Fibroblast of lung (primary cell): ENCODE measurements at regions not wholly inside any gene's neighbourhood (a gene's known extent, or its start where the extent isn't known, plus 50 kb on each side); places are given as distances from the start of the nearest gene placed in this dataset.
"Not testable (repeated sequence)": the region's sequence is repeated elsewhere in the genome, so short reads cannot be mapped to it uniquely, and the experiment has no call there.

Experiments used
- DNase-seq, 2 donors: peaks; one replicate each; pipeline versions ENCODE4 v3.0.0 to v3.0.0-alpha.2; 2010; ENCODE audit warnings: low read depth in 2 of 2
- H2AFZ ChIP-seq: 2 replicates; pipeline ENCODE4 v1.5.1; 2012; ENCODE audit warnings: low read length, control low read depth, inconsistent platforms
- H3K27ac ChIP-seq: 2 replicates; pipeline ENCODE4 v1.5.1; 2011; ENCODE audit warnings: low read length, control low read depth; ENCODE audit not compliant: insufficient read depth
- H3K27me3 ChIP-seq: 2 replicates; pipeline ENCODE4 v1.5.1; 2011; ENCODE audit warnings: mild to moderate bottlenecking, low read length; ENCODE audit not compliant: control insufficient read depth, insufficient read depth
- H3K36me3 ChIP-seq: 2 replicates; pipeline ENCODE4 v1.5.1; 2011; ENCODE audit warnings: low read length; ENCODE audit not compliant: control insufficient read depth, insufficient read depth
- H3K4me1 ChIP-seq: 2 replicates; pipeline ENCODE4 v1.5.1; 2011; ENCODE audit warnings: low read length; ENCODE audit not compliant: control insufficient read depth, insufficient read depth; ENCODE audit errors: extremely low read depth
- H3K4me2 ChIP-seq: 2 replicates; pipeline ENCODE4 v1.5.1; 2011; ENCODE audit warnings: low read length, control low read depth; ENCODE audit not compliant: insufficient read depth; ENCODE audit errors: extremely low read depth
- H3K4me3 ChIP-seq, 4 experiments: fragments of 200-600 bp in 1 of 4; sonication (generic) in 1 of 4; replicated peaks in 1 of 4; 2 replicates each; pipeline ENCODE4 v1.5.1; 2011 to 2016; ENCODE audit warnings: low read length in 4 of 4, low read depth in 3 of 4, mild to moderate bottlenecking in 3 of 4, control low read depth in 2 of 4, inconsistent platforms in 1 of 4, mixed read lengths in 1 of 4; ENCODE audit not compliant: insufficient read depth in 1 of 4; ENCODE audit errors: control extremely low read depth in 1 of 4
- H3K79me2 ChIP-seq: 2 replicates; pipeline ENCODE4 v1.5.1; 2012; ENCODE audit warnings: mild to moderate bottlenecking, low read length, inconsistent platforms; ENCODE audit not compliant: control insufficient read depth, insufficient read depth
- H3K9ac ChIP-seq: 2 replicates; pipeline ENCODE4 v1.5.1; 2011; ENCODE audit warnings: mild to moderate bottlenecking, low read length, control low read depth; ENCODE audit not compliant: insufficient read depth
- H3K9me3 ChIP-seq: 2 replicates; pipeline ENCODE4 v1.5.1; 2012; ENCODE audit warnings: low read depth, low read length; ENCODE audit not compliant: control insufficient read depth, insufficient read depth
- H4K20me1 ChIP-seq: 2 replicates; pipeline ENCODE4 v1.5.1; 2011; ENCODE audit warnings: low read length; ENCODE audit not compliant: control insufficient read depth, insufficient read depth; ENCODE audit errors: extremely low read depth
- EZH2 ChIP-seq: IDR thresholded peaks from 2 replicates; pipeline ENCODE4 v1.5.1; 2012; ENCODE audit warnings: low read length, control low read depth, mild to moderate bottlenecking; ENCODE audit errors: missing control alignments
- TF ChIP-seq, protein P1 (sequence below), 2 donors: IDR thresholded peaks in 1 of 2; conservative IDR thresholded peaks in 1 of 2; 1 replicate in 1 of 2; 2 replicates in 1 of 2; pipeline ENCODE4 v1.5.1; 2011 to 2012; ENCODE audit warnings: low read length in 2 of 2, control low read depth in 1 of 2, inconsistent platforms in 1 of 2, low read depth in 1 of 2, mild to moderate bottlenecking in 1 of 2

DNA sequence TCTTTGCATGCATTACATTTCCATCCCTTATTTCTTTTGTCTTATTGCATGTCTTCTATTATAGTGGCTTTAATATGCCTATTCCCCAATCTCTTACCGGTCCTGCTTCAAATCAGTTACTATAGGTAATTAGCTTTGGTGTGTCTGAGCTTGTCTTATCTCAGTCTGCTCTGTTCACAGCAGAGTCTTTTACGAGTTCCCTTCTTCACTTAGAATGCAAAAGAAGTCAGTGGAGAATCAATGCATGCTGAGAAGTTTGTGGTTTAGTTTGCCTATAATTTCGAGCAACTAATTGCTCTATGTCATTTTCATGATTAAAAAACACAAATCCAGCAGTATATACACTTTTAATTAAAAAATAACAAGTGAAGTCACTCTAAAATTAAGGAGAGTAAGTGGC is 545.0 kb downstream of the SLCO4C1 start:
- Histone ChIP-seq H3K9ac (no peak overlapping the region), H2AFZ (no peak overlapping the region), H3K79me2 (no peaks in the 10 kb centered on the region), H3K4me3 (no peak overlapping the region), H3K9me3 (no peaks in the 10 kb centered on the region), H3K4me1 (no peaks in the 10 kb centered on the region), H3K27me3 (no peaks in the 10 kb centered on the region), H3K36me3 (no peaks in the 10 kb centered on the region), H4K20me1 (no peaks in the 10 kb centered on the region), H3K4me2 (no peak overlapping the region), H3K27ac (no peak overlapping the region)
- DNase-seq = no peak
- no peak for TF ChIP-seq EZH2
- TF ChIP-seq, protein P1, sequence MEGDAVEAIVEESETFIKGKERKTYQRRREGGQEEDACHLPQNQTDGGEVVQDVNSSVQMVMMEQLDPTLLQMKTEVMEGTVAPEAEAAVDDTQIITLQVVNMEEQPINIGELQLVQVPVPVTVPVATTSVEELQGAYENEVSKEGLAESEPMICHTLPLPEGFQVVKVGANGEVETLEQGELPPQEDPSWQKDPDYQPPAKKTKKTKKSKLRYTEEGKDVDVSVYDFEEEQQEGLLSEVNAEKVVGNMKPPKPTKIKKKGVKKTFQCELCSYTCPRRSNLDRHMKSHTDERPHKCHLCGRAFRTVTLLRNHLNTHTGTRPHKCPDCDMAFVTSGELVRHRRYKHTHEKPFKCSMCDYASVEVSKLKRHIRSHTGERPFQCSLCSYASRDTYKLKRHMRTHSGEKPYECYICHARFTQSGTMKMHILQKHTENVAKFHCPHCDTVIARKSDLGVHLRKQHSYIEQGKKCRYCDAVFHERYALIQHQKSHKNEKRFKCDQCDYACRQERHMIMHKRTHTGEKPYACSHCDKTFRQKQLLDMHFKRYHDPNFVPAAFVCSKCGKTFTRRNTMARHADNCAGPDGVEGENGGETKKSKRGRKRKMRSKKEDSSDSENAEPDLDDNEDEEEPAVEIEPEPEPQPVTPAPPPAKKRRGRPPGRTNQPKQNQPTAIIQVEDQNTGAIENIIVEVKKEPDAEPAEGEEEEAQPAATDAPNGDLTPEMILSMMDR (conservative IDR thresholded peaks at IDR 0.05 in 1 of 2, IDR thresholded peaks at IDR 0.05 in 1 of 2; ENCODE audit: low read depth in 1 of 2, low read length in 2 of 2) = no peak

DNA sequence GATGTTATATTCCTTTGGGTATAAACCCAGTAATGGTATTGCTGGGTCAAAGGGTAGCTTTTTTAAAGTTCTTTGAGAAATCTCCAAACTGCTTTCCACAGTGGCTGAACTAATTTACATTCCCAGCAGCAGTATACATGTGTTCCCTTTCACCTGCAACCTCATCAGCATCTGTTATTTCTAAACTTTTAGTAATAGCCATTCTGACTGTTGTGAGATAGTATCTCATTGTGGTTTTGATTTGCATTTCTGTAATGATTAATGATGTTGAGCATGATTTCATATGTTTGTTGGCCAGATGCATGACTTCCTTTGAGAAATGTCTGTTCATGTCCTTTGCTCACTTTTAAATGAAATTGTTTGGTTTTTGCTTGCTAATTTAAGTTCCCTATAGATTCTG is 553.1 kb downstream of the SLCO4C1 start:
- not testable (repeated sequence) for H4K20me1 ChIP-seq, H2AFZ ChIP-seq, H3K9me3 ChIP-seq, DNase-seq, H3K4me1 ChIP-seq, H3K79me2 ChIP-seq, H3K9ac ChIP-seq, H3K4me2 ChIP-seq, H3K27ac ChIP-seq, H3K4me3 ChIP-seq, H3K36me3 ChIP-seq, H3K27me3 ChIP-seq

DNA sequence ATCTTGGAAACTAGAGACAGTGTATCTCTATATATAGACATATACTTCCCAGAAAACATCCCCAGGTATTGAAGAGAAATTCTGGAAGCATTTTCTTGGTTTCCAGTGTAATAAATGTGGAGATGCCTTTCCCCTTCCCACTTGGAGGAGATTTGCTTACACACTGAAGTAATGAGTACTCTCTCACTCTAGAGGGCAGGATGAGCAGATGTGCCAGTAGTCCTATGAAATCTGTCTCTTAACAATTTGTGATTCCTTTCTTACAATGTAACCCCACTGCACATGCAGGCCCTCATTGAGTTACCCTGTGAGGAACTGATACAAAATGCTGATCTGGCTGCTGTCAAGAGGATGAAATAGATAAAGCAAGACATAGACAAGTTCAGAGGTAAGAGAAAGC is 567.2 kb downstream of the SLCO4C1 start:
- TF ChIP-seq EZH2 = no peak
- Histone ChIP-seq H3K4me3 (no peak overlapping the region), H4K20me1 (no peaks in the 10 kb centered on the region), H3K4me1 (no peaks in the 10 kb centered on the region), H3K9me3 (no peaks in the 10 kb centered on the region), H3K4me2 (no peak overlapping the region), H3K27ac (no peak overlapping the region), H3K27me3 (no peaks in the 10 kb centered on the region), H3K79me2 (no peaks in the 10 kb centered on the region), H3K36me3 (no peaks in the 10 kb centered on the region), H2AFZ (no peak overlapping the region), H3K9ac (no peak overlapping the region)
- DNase-seq = no peak

DNA sequence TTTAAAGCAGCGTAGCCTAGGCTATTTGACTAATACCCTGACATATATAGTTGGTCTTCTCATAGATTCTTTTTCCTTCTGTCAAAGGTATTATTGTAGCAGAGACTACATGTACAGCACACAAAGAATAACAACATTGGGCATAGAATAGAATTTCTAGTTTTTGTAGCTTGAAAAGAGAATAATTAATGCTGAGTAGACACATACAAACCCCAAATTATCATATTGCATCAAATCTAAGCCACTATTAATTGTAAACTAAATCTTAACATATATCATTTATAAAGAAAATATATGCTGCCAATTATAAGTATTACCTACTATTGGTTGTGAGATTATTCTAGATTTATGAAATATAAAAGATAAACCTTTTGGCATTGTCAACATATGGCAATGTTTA is 574.5 kb downstream of the SLCO4C1 start:
- H3K4me1 ChIP-seq = no peaks in the 10 kb centered on the region
- H3K79me2 ChIP-seq = no peaks in the 10 kb centered on the region
- H3K9ac ChIP-seq = no peak overlapping the region
- no peaks in the 10 kb centered on the region for H4K20me1 ChIP-seq
- H3K4me2 ChIP-seq = no peak overlapping the region
- no peaks in the 10 kb centered on the region for H3K36me3 ChIP-seq
- H3K27ac ChIP-seq = no peak overlapping the region
- H3K27me3 ChIP-seq = no peaks in the 10 kb centered on the region
- no peak overlapping the region for H2AFZ ChIP-seq
- H3K9me3 ChIP-seq = no peaks in the 10 kb centered on the region
- H3K4me3 ChIP-seq = no peak overlapping the region
- DNase-seq = no peak
- no peak for TF ChIP-seq EZH2
- TF ChIP-seq, protein P1 (conservative IDR thresholded peaks at IDR 0.05 in 1 of 2, IDR thresholded peaks at IDR 0.05 in 1 of 2; ENCODE audit: low read depth in 1 of 2, low read length in 2 of 2) = no peak
